ENCODE measurements at regions not wholly inside any gene's neighbourhood (a gene's known extent, or its start where the extent isn't known, plus 50 kb on each side); places are given as distances from the start of the nearest gene placed in this dataset.
"Not testable (repeated sequence)": the region's sequence is repeated elsewhere in the genome, so short reads cannot be mapped to it uniquely, and the experiment has no call there.

- not testable (repeated sequence) for H3K27ac ChIP-seq; H4K20me1 ChIP-seq (ENCODE audit: insufficient read depth); H3K79me2 ChIP-seq (ENCODE audit: insufficient read depth, low read depth); H3K9ac ChIP-seq; H3K4me1 ChIP-seq (ENCODE audit: low read depth, poor library complexity, severe bottlenecking); H3K36me3 ChIP-seq (ENCODE audit: insufficient read depth); H3K4me3 ChIP-seq (IDR thresholded peaks at IDR 0.05; ENCODE audit: insufficient read depth, low read depth, low read length); H3K27me3 ChIP-seq (ENCODE audit: insufficient read depth, low read depth)
- peak overlapping the region; percentile 61 for H2AFZ ChIP-seq (ENCODE audit: low read depth)
- peak overlapping the region; percentile 27; the same call in 1 of the 2 replicates for H3K4me2 ChIP-seq
- TF ChIP-seq CTCF (conservative IDR thresholded peaks at IDR 0.05; ENCODE audit: low read depth, low read length), result peak; percentile 60
These were observed 627.1 kb downstream of the TMEM121 start for GRCh38 chr14:106153362-106153955.

- Histone ChIP-seq H2AFZ (ENCODE audit: low read depth) (no peak overlapping the region), H3K4me1 (ENCODE audit: low read depth, poor library complexity, severe bottlenecking) (no peaks in the 10 kb centered on the region), H3K79me2 (ENCODE audit: insufficient read depth, low read depth) (no peaks in the 10 kb centered on the region), H3K4me3 (IDR thresholded peaks at IDR 0.05; ENCODE audit: insufficient read depth, low read depth, low read length) (no peak overlapping the region), H4K20me1 (ENCODE audit: insufficient read depth) (no peaks in the 10 kb centered on the region), H3K9ac (no peak overlapping the region), H3K4me2 (no peak overlapping the region), H3K36me3 (ENCODE audit: insufficient read depth) (no peaks in the 10 kb centered on the region), H3K27ac (no peak overlapping the region), H3K27me3 (ENCODE audit: insufficient read depth, low read depth) (no peaks in the 10 kb centered on the region)
- TF ChIP-seq CTCF (conservative IDR thresholded peaks at IDR 0.05; ENCODE audit: low read depth, low read length), result no peak
These were observed 636.9 kb downstream of the TMEM121 start for GRCh38 chr14:106163316-106163715.

DNA sequence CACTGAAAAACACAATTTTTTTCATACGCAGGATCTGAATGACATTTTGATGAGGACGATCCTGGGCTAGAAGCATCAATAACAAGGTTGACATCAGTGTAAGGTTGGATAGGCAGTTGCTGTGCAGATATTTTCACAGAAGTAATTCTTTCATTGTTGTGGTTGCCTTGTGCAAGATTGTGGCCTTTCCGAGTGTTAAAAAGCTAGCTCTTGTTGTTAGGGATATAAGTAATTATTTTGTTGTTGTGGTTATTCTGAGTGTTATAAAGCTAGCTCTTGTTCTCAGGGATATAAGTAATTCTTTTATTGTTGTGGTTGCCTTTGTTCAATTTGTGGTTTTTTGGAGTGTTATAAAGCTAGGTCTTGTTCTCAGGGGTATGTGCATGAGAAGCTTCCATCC, 637.4 kb downstream of the TMEM121 start:
- H4K20me1 ChIP-seq (ENCODE audit: insufficient read depth); H3K4me3 ChIP-seq (IDR thresholded peaks at IDR 0.05; ENCODE audit: insufficient read depth, low read depth, low read length): not testable (repeated sequence)

GRCh38 chr14:106166232-106166631, 639.8 kb downstream of the TMEM121 start:
- Histone ChIP-seq H3K36me3 (ENCODE audit: insufficient read depth) (no peaks in the 10 kb centered on the region), H3K4me3 (IDR thresholded peaks at IDR 0.05; ENCODE audit: insufficient read depth, low read depth, low read length) (no peak overlapping the region), H3K4me1 (ENCODE audit: low read depth, poor library complexity, severe bottlenecking) (no peaks in the 10 kb centered on the region), H3K9ac (no peak overlapping the region), H4K20me1 (ENCODE audit: insufficient read depth) (no peaks in the 10 kb centered on the region), H3K79me2 (ENCODE audit: insufficient read depth, low read depth) (no peaks in the 10 kb centered on the region), H3K27ac (no peak overlapping the region), H2AFZ (ENCODE audit: low read depth) (no peak overlapping the region), H3K27me3 (ENCODE audit: insufficient read depth, low read depth) (no peaks in the 10 kb centered on the region), H3K4me2 (no peak overlapping the region)
- no peak for TF ChIP-seq CTCF (conservative IDR thresholded peaks at IDR 0.05; ENCODE audit: low read depth, low read length)

More for the DNA sequence above, 637.4 kb downstream of the TMEM121 start:
- H3K36me3 ChIP-seq (ENCODE audit: insufficient read depth); H3K79me2 ChIP-seq (ENCODE audit: insufficient read depth, low read depth); H3K4me1 ChIP-seq (ENCODE audit: low read depth, poor library complexity, severe bottlenecking); H3K9ac ChIP-seq; H3K4me2 ChIP-seq; H2AFZ ChIP-seq (ENCODE audit: low read depth); H3K27me3 ChIP-seq (ENCODE audit: insufficient read depth, low read depth); H3K27ac ChIP-seq: not testable (repeated sequence)

DNA sequence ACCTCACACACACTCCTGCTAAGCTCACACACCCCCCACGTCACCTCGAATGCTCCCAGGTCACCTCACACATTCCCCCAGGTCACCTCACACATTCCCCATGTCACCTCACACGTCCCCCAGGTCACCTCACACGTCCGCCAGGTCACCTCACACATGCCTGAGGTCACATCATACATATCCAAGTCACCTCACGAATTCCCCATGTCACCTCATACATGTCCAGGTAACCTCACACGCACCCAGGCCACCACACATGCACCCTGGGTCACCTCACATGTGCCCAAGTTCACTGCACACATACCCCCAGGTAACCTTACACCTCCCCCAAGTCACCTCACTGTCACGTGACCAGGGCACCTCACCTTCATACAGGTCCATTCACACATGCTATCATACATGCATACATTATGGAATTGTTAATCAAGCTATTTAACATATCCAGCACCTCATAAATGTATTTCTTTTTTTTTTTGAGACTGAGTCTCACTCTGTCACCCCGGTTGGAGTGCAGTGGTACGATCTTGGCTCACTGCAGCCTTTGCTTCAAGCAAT, 640.3 kb downstream of the TMEM121 start:
- no peaks in the 10 kb centered on the region for H3K36me3 ChIP-seq (ENCODE audit: insufficient read depth)
- no peaks in the 10 kb centered on the region for H3K79me2 ChIP-seq (ENCODE audit: insufficient read depth, low read depth)
- TF ChIP-seq CTCF (conservative IDR thresholded peaks at IDR 0.05; ENCODE audit: low read depth, low read length), result no peak
- no peaks in the 10 kb centered on the region for H4K20me1 ChIP-seq (ENCODE audit: insufficient read depth)
- no peak overlapping the region for H3K4me2 ChIP-seq
- H3K4me1 ChIP-seq (ENCODE audit: low read depth, poor library complexity, severe bottlenecking), result no peaks in the 10 kb centered on the region
- H3K4me3 ChIP-seq (IDR thresholded peaks at IDR 0.05; ENCODE audit: insufficient read depth, low read depth, low read length), result no peak overlapping the region
- no peak overlapping the region for H3K27ac ChIP-seq
- H2AFZ ChIP-seq (ENCODE audit: low read depth), result no peak overlapping the region
- H3K27me3 ChIP-seq (ENCODE audit: insufficient read depth, low read depth), result no peaks in the 10 kb centered on the region
- no peak overlapping the region for H3K9ac ChIP-seq
